Stimulated activated CD8-positive, alpha-beta memory T cell treated with anti-CD3 and anti-CD28 coated beads, Interleukin-2, amount 100 ng/mL, for 1 hour (primary cell): ENCODE measurements at regions not wholly inside any gene's neighbourhood (a gene's known extent, or its start where the extent isn't known, plus 50 kb on each side); places are given as distances from the start of the nearest gene placed in this dataset.

ENCODE experiments used
- DNase-seq, 2 donors: peaks; one replicate each; pipeline ENCODE4 v3.0.0-alpha.2; 2020; ENCODE audit warnings: low read depth in 2 of 2

DNA sequence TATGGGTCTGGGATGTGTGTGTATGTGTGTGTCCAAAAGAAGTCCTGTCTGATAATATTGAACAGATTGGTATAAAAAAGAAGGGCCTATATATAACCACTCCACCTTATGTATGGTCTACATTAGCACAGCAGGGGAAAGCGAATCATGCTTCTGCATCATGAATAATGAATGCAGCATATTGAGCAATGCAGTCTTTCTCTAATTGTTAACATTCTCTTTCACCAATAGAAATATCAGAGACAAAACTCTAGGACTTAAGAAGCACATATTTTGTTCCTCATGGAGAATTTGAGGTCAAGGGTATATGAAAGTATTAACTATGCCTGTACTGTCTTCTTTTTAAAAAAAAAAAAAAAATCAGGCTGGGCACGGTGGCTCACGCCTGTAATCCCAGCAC, 264.3 kb upstream of the NOCT start:
- DNase-seq = no peak

DNA sequence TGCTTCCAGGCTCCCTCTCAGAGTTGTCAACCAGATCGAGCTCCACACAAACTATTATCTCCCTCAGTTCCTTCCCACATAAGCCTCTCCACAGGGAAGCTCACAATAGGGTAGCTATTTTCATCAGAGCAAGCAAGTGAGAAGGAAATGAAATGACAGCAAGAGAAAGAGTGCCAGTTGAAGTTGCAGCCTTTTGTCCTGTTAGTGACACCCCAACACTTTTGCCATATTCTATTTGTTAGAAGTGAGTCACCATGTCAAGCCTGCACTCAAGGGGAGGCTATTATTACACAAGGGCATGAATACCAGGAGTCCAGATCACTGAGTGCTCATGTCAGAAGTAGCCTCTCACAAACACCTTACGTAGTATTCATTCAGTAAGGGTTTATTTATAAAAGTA, 266.3 kb upstream of the NOCT start:
- no peak for DNase-seq

DNA sequence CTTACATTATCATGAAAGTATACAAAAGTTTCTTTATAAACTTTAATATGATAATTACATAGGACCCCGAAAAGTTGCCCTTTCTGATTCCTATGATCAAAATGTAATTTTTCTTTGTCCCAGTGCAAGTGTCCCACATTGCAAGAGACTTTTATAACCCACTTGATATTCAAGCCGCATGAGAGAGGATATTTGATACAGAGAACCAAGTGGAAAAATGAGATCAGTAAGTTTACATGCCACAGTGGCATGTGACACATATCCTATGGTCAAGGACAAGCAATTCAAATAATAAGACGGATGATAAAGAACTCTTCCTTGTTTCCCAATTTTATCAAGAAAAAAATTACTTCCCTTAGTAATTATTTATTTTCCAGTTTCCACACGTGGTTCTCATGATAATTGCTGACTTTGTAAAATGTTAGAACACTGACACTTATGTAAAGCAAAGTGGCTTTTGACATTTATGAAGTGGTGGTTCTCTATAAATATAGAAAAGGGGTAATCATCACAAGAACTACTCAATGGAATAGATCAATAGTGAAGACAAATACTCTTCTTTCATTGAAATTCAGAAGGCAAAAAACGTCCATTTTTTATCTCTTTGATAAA, 273.7 kb upstream of the NOCT start:
- DNase-seq = no peak

- DNase-seq = no peak
These were observed 274.5 kb upstream of the NOCT start for GRCh38 chr4:138740816-138741745.

DNA sequence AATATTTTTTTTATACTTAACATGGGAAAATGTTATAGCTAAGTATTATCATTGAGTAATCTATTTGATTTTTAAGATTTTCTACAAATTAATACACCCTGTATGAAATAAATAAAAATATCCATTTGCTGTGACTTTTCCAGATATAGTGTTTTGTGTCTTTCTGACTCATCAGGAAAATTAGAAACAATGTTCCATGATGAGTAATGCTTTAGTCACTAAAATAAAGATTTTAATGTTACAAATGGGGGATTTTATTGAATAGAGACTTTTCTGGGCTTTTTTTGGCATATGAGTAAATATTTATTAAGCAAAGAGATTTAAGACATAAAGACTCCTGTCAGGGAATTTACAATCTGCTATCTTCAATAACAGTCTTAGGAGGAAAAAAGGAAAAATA, 279.2 kb upstream of the NOCT start:
- no peak for DNase-seq

DNA sequence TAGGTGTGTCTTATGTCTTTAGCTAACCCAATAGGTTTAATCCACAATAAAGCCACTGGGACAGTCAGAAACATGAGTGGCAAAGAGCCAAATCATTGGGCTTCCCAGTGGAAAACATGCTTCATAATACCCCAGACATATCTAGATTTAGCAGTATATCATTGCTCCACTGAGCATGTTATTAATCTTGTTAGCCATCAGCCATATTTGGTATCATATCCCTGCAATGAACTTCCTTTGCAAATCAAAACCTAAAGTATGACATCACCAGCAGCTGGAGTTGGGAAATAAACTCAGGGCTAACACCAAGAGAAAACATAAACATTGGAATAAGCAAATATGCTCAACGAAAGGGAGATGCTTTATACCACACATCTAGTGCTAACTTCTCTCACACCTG, 280.8 kb upstream of the NOCT start:
- DNase-seq = no peak

- DNase-seq = no peak
These were observed 287.0 kb upstream of the NOCT start for GRCh38 chr4:138728566-138728965.

- no peak for DNase-seq
These were observed 287.9 kb upstream of the NOCT start for GRCh38 chr4:138727731-138728130.

DNA sequence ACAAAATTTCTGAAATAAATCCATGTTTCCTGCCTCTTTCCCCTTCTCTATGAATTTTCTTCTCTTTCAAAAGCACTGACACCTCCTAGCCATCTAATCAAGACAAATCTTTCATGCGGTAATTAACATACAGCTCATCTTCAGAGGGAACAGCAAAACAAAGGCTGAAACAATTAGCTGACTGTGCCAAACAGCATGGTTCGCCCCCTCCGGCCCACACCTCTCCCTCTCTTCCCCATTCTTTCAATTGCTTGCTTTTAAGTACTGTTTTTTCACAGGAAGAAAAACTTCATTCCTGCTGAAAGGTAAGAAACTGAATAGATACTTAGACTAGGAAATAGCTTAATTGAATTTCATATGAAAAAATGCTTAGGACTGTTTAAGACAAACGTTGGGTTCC, 291.1 kb upstream of the NOCT start:
- DNase-seq = no peak

GRCh38 chr4:138716559-138717335, 298.8 kb upstream of the NOCT start:
- DNase-seq = no peak

DNA sequence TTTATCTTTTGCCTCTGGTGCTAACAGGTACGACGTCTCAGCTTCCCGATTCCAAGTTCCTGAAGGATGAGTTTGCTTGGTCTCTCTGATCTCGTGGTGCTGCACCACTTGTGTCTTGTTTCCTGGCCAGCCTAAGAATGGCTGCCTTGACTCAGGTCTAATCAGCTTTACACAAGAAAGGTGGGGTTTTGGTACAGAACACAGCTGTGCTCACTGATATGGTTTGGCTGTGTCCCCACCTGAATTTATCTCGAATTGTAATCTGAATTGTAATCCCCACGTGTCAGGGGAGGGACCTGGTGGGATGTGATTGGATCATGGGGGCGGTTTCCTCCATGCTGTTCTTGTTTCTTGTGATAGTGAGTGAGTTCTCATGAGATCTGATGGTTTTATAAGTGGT, 305.3 kb upstream of the NOCT start:
- no peak for DNase-seq

- DNase-seq = no peak
These were observed 305.7 kb upstream of the NOCT start for GRCh38 chr4:138709859-138710258.

- no peak for DNase-seq
These were observed 307.6 kb upstream of the NOCT start for GRCh38 chr4:138707746-138708677.

GRCh38 chr4:138706201-138706600, 309.4 kb upstream of the NOCT start:
- no peak for DNase-seq

DNA sequence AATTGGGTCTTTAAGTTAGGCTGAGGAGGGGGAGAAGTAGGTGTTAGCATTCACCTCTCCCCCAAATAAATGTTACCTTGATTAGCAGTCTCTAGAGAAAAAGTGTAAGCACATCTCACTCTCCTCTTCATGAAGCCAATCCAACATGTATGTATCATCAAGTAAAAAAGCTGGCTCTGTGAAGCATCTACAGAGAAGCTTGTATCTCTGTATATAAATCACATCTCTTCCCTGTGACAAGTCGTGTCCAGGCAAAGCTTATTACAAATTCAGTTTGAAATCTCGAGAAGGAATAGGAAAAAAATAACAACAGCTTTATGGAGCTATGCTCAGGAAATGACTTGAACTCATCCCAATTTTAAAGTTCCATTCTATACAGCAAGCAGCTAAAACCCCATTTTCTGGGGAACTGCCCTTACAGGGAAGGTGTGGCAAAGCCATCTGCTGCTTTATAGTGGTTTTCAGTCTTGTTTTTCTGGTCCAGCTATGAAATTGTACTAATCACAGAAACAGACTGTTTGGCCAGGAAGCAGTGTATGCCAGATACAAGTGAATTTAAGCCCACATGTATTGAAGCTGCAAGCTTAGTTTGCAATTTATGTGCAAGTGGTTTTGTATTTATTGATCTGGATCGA, 313.3 kb upstream of the NOCT start:
- no peak for DNase-seq

DNA sequence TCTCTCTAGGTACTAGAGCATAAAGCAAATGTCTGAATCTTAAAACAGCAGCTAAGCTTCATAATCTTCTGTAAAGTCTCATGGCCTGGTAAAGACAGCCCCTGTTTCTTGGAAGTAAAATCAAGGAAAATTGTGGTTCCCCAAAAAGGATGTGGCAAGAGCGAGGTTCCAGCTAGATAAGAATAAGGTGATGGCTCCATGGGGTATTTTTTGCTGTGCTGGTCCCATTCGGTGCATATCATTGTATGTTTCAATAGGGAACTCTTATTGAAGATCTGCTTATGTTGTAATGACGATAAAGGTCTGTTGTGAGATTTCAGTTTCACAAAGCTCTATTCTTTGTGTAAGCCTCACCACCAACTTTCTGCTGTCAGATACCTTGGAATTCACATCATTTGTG, 316.9 kb upstream of the NOCT start:
- DNase-seq = no peak

DNA sequence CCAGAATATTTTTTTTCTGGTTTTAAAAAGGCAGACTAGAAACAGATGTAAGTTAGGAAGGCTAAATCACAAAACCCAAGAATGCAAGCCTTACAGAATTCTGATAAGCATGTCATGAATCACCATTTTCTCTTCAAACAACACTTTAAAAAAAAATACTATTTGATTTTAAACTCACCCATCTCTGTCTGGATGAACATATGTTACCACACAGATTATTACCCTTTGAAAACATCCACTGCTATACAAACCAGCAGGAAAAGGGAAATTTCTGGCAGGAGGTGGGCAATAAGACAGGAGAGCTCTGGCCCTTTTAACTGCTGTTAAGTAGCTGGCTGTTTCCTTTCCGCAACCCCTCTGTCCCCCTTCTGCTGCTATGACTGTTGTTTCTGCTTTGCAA, 317.7 kb upstream of the NOCT start:
- no peak for DNase-seq

DNA sequence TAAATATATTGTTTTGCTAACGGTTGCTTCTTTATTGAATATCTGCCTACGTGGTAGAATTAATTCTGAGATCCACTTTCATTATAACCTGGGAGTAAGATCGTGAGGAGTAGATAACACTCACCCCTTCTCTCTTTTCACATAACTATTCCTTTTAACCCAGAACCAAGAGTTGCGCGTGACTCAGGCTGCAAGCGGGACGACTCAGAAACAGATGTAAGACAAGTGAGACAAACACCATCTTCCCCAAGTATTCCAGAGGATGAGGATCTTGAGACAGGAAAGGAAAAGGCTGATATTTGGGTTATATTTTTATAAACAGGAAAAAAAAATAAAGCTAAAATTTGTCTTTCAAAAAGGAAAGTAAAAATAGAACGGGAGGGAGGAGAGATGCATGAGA, 318.8 kb upstream of the NOCT start:
- no peak for DNase-seq

GRCh38 chr4:138696058-138696457, 319.5 kb upstream of the NOCT start:
- DNase-seq = no peak

- no peak for DNase-seq
These were observed 322.1 kb upstream of the NOCT start for GRCh38 chr4:138693526-138693925.

DNA sequence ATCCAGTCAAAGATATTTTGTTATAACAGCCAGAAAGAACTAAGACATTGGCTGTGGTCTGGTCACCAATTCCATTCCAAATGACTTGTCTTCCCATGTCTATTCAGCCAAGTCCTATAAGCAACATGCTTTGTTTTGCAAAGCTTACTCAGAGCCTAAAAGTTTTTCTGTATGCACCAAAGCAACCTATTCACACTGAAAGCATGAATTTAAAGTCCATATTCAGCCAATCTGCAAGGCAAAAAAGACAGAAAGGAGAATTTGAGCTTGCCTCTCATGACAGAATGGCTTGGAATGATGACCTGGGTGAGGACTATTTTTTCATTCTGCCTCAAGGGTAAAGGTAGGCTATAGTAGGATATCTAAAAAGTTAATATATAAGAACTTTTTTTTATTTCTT, 323.2 kb upstream of the NOCT start:
- DNase-seq = no peak
